Skeletal muscle tissue (tissue), 3 donors: ENCODE measurements at regions not wholly inside any gene's neighbourhood (a gene's known extent, or its start where the extent isn't known, plus 50 kb on each side); places are given as distances from the start of the nearest gene placed in this dataset.

Experiments
- H3K27ac ChIP-seq: one replicate; pipeline ENCODE4 v1.7.0; 2013; ENCODE audit warnings: mild to moderate bottlenecking, low read depth, low read length, inconsistent platforms
- H3K27me3 ChIP-seq, 3 donors: one replicate each; pipeline ENCODE4 v1.7.0; 2013; ENCODE audit warnings: low read length in 3 of 3; ENCODE audit not compliant: control insufficient read depth in 3 of 3, insufficient read depth in 3 of 3
- H3K36me3 ChIP-seq, 3 donors: one replicate each; pipeline ENCODE4 v1.7.0; 2013; ENCODE audit warnings: low read length in 3 of 3; ENCODE audit not compliant: control insufficient read depth in 3 of 3, insufficient read depth in 3 of 3
- H3K4me1 ChIP-seq, 3 donors: one replicate each; pipeline ENCODE4 v1.7.0; 2013; ENCODE audit warnings: low read length in 3 of 3, mild to moderate bottlenecking in 3 of 3; ENCODE audit not compliant: control insufficient read depth in 3 of 3, insufficient read depth in 3 of 3
- H3K4me3 ChIP-seq, 3 donors: one replicate each; pipeline ENCODE4 v1.7.0; 2013; ENCODE audit warnings: low read length in 3 of 3
- H3K9ac ChIP-seq, 3 donors: one replicate each; pipeline ENCODE4 v1.7.0; 2013; ENCODE audit warnings: low read length in 3 of 3, mild to moderate bottlenecking in 3 of 3, moderate library complexity in 2 of 3, low read depth in 1 of 3
- H3K9me3 ChIP-seq, 3 donors: one replicate each; pipeline ENCODE4 v1.7.0; 2013; ENCODE audit warnings: low read length in 3 of 3; ENCODE audit not compliant: control insufficient read depth in 3 of 3
- donor health status: Osteomylitis.

GRCh38 chr3:31421314-31422048 is 111.2 kb upstream of the STT3B start:
- Histone ChIP-seq H3K4me1 (no peaks in the 10 kb centered on the region), H3K4me3 (no peak overlapping the region), H3K9ac (no peak overlapping the region), H3K27ac (no peak overlapping the region), H3K9me3 (no peaks in the 10 kb centered on the region), H3K36me3 (no peaks in the 10 kb centered on the region), H3K27me3 (no peaks in the 10 kb centered on the region)

- Histone ChIP-seq H3K4me1 (no peaks in the 10 kb centered on the region), H3K4me3 (no peak overlapping the region), H3K9me3 (no peaks in the 10 kb centered on the region), H3K27me3 (no peaks in the 10 kb centered on the region), H3K9ac (no peak overlapping the region), H3K27ac (no peak overlapping the region), H3K36me3 (no peaks in the 10 kb centered on the region)
These were observed 110.5 kb upstream of the STT3B start for GRCh38 chr3:31422237-31422636.

- Histone ChIP-seq H3K36me3 (no peaks in the 10 kb centered on the region), H3K27ac (no peak overlapping the region), H3K4me3 (no peak overlapping the region), H3K27me3 (no peaks in the 10 kb centered on the region), H3K9me3 (no peaks in the 10 kb centered on the region), H3K9ac (no peak overlapping the region), H3K4me1 (no peaks in the 10 kb centered on the region)
These were observed 109.2 kb upstream of the STT3B start for GRCh38 chr3:31423482-31423881.

GRCh38 chr3:31425401-31425800 is 107.3 kb upstream of the STT3B start:
- no peaks in the 10 kb centered on the region for H3K27me3 ChIP-seq
- H3K27ac ChIP-seq: no peak overlapping the region
- no peak overlapping the region for H3K4me3 ChIP-seq
- no peaks in the 10 kb centered on the region for H3K36me3 ChIP-seq
- H3K9ac ChIP-seq: no peak overlapping the region
- H3K4me1 ChIP-seq: no peaks in the 10 kb centered on the region
- H3K9me3 ChIP-seq: no peaks in the 10 kb centered on the region

GRCh38 chr3:31427623-31428022 is 105.1 kb upstream of the STT3B start:
- Histone ChIP-seq H3K4me1 (no peaks in the 10 kb centered on the region), H3K9me3 (no peaks in the 10 kb centered on the region), H3K27me3 (no peaks in the 10 kb centered on the region), H3K9ac (no peak overlapping the region), H3K27ac (no peak overlapping the region), H3K4me3 (no peak overlapping the region), H3K36me3 (no peaks in the 10 kb centered on the region)

- Histone ChIP-seq H3K4me3 (no peak overlapping the region), H3K27me3 (no peaks in the 10 kb centered on the region), H3K9me3 (no peaks in the 10 kb centered on the region), H3K27ac (no peak overlapping the region), H3K9ac (no peak overlapping the region), H3K36me3 (no peaks in the 10 kb centered on the region), H3K4me1 (no peaks in the 10 kb centered on the region)
These were observed 101.4 kb upstream of the STT3B start for GRCh38 chr3:31431321-31431720.

GRCh38 chr3:31432897-31433678 is 99.6 kb upstream of the STT3B start:
- Histone ChIP-seq H3K9ac (no peak overlapping the region), H3K4me1 (no peaks in the 10 kb centered on the region), H3K4me3 (no peak overlapping the region), H3K27me3 (no peaks in the 10 kb centered on the region), H3K9me3 (peaks cover 0 to 5% (median 0%) of the 10 kb centered on the region in 3 donors), H3K36me3 (no peaks in the 10 kb centered on the region), H3K27ac (no peak overlapping the region)

GRCh38 chr3:31433679-31433992 is 99.1 kb upstream of the STT3B start:
- Histone ChIP-seq H3K36me3 (no peaks in the 10 kb centered on the region), H3K27me3 (no peaks in the 10 kb centered on the region)

GRCh38 chr3:31434819-31435218 is 97.9 kb upstream of the STT3B start:
- Histone ChIP-seq H3K9me3 (peaks cover 0 to 5% (median 0%) of the 10 kb centered on the region in 3 donors), H3K4me3 (no peak overlapping the region), H3K36me3 (no peaks in the 10 kb centered on the region), H3K4me1 (no peaks in the 10 kb centered on the region), H3K27ac (no peak overlapping the region), H3K9ac (no peak overlapping the region), H3K27me3 (no peaks in the 10 kb centered on the region)

More at GRCh38 chr3:31433679-31433992, 99.1 kb upstream of the STT3B start:
- H3K9me3 ChIP-seq: peaks cover 0 to 5% (median 0%) of the 10 kb centered on the region in 3 donors
- no peak overlapping the region for H3K4me3 ChIP-seq
- H3K4me1 ChIP-seq: no peaks in the 10 kb centered on the region
- no peak overlapping the region for H3K9ac ChIP-seq
- H3K27ac ChIP-seq: no peak overlapping the region

GRCh38 chr3:31436830-31437229 is 95.9 kb upstream of the STT3B start:
- Histone ChIP-seq H3K9ac (no peak overlapping the region), H3K27ac (no peak overlapping the region), H3K4me3 (no peak overlapping the region), H3K36me3 (no peaks in the 10 kb centered on the region), H3K4me1 (no peaks in the 10 kb centered on the region), H3K9me3 (peaks cover 0 to 5% (median 0%) of the 10 kb centered on the region in 3 donors), H3K27me3 (no peaks in the 10 kb centered on the region)
